ENCODE measurements at regions not wholly inside any gene's neighbourhood (a gene's known extent, or its start where the extent isn't known, plus 50 kb on each side); places are given as distances from the start of the nearest gene placed in this dataset.
"Not testable (repeated sequence)": the region's sequence is repeated elsewhere in the genome, so short reads cannot be mapped to it uniquely, and the experiment has no call there.

DNA sequence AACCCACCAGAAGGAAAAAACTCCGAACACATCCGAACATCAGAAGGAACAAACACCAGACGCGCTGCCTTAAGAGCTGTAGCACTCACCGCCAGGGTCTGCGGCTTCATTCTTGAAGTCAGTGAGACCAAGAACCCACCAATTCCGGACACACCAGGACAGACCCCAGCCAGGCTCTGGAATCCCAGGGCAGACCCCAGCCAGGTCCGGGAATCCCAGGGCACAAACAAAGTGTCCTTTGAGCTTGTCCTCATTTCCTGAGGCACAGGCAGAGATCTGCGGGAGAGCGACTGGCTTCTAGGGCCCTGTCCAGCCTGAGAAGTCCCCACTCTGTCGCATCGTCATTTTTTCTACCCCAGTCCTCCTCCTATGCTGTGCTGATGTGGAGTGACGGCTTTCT, 461.1 kb downstream of the ACTL7B start:
- peaks cover 4% of the 10 kb centered on the region for H3K27me3 ChIP-seq
- H3K9me3 ChIP-seq (replicated peaks in 1 of 3) = no peaks in the 10 kb centered on the region
- TF ChIP-seq, protein P1, sequence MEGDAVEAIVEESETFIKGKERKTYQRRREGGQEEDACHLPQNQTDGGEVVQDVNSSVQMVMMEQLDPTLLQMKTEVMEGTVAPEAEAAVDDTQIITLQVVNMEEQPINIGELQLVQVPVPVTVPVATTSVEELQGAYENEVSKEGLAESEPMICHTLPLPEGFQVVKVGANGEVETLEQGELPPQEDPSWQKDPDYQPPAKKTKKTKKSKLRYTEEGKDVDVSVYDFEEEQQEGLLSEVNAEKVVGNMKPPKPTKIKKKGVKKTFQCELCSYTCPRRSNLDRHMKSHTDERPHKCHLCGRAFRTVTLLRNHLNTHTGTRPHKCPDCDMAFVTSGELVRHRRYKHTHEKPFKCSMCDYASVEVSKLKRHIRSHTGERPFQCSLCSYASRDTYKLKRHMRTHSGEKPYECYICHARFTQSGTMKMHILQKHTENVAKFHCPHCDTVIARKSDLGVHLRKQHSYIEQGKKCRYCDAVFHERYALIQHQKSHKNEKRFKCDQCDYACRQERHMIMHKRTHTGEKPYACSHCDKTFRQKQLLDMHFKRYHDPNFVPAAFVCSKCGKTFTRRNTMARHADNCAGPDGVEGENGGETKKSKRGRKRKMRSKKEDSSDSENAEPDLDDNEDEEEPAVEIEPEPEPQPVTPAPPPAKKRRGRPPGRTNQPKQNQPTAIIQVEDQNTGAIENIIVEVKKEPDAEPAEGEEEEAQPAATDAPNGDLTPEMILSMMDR (IDR thresholded peaks at IDR 0.05) = no peak
- no peak for TF ChIP-seq POLR2A (IDR thresholded peaks at IDR 0.05)
- no peaks in the 10 kb centered on the region for H3K36me3 ChIP-seq (replicated peaks in 1 of 2)
- H3K4me3 ChIP-seq = no peak overlapping the region
- no peak overlapping the region for H3K27ac ChIP-seq
- no peak for DNase-seq
- WGBS, 4 donors = 90 to 96% (median 93%) methylated on average over 12 to 13 of the region's 13 CpGs
- no peaks in the 10 kb centered on the region for H3K4me1 ChIP-seq (replicated peaks in 1 of 2)
- intact Hi-C loops (cut with DNase I) = no loop called here

DNA sequence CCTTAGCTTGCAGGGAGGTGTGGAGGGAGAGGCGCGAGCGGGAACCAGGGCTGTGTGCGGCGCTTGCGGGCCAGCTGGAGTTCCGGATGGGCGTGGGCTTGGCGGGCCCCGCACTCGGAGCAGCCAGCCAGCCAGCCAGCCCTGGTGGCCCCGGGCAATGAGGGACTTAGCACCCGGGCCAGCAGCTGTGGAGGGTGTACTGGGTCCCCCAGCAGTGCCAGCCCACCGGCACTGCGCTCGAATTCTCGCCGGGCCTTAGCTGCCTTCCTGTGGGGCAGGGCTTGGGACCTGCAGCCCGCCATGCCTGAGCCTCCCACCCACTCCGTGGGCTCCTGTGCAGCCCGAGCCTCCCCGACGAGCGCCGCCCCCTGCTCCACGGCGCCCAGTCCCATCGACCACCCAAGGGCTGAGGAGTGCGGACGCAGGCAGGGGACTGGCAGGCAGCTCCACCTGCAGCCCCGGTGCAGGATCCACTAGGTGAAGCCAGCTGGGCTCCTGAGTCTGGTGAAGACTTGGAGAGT, 462.2 kb downstream of the ACTL7B start:
- H3K36me3 ChIP-seq (replicated peaks in 1 of 2); H3K4me3 ChIP-seq; DNase-seq; H3K4me1 ChIP-seq (replicated peaks in 1 of 2); H3K27me3 ChIP-seq; H3K9me3 ChIP-seq (replicated peaks in 1 of 3); intact Hi-C loops (cut with DNase I); H3K27ac ChIP-seq: not testable (repeated sequence)
- WGBS, 4 donors = 98 to 100% (median 98%) methylated on average over 6 to 31 of the region's 31 CpGs

DNA sequence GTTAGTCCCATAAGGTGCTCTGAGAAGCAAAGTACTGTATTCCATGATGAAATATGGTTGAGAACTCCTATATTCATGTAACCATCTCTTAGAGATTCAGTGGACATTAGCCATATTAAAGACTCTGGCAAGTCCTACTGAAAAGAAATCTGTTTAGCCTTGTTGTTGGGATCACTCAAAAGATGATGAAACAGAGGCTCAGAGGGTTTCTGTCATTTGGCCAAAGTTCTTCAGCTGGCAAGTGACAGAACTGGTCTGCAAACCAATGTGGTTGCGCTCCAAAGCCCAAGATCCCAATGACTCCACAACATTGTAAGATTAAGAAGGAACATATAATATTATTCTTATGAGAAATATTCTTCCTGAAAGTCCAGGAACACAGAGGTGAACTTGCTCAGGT, 462.9 kb downstream of the ACTL7B start:
- WGBS, 4 donors = 89 to 100% (median 100%) methylated on average over 1 of the region's 1 CpG
- intact Hi-C loops (cut with DNase I) = no loop called here

DNA sequence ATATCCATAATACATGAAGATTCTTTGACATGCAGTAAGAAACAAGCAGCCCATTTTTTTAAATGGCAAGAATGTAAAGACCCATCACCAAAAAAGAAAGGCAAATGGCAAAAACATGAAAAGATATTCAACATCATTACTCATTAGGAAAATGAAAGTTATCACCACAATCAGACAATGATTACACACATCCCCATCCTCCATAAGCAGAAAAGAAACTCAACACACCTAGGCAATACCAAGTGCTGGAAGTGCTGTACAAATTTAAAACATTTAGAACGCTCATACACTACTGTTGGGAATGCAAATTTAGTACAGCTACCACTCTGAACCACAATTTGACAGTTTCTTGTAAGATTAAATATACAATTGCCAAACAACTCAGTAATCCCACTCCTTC, 466.7 kb downstream of the ACTL7B start:
- Histone ChIP-seq H3K4me1 (replicated peaks in 1 of 2) (no peaks in the 10 kb centered on the region), H3K27me3 (no peaks in the 10 kb centered on the region), H3K27ac (no peak overlapping the region), H3K4me3 (no peak overlapping the region), H3K36me3 (replicated peaks in 1 of 2) (no peaks in the 10 kb centered on the region), H3K9me3 (replicated peaks in 1 of 3) (no peaks in the 10 kb centered on the region)
- DNase-seq = no peak
- WGBS, 4 donors = 74 to 89% (median 81%) methylated on average over 1 of the region's 1 CpG
- intact Hi-C loops (cut with DNase I) = no loop called here
- TF ChIP-seq, protein P1 (IDR thresholded peaks at IDR 0.05) = no peak
- no peak for TF ChIP-seq POLR2A (IDR thresholded peaks at IDR 0.05)

More for the DNA sequence above, 462.9 kb downstream of the ACTL7B start:
- H3K4me1 ChIP-seq (replicated peaks in 1 of 2) = no peaks in the 10 kb centered on the region
- TF ChIP-seq, protein P1 (IDR thresholded peaks at IDR 0.05) = no peak
- H3K27me3 ChIP-seq = peaks cover 4% of the 10 kb centered on the region
- no peak for DNase-seq
- no peak overlapping the region for H3K27ac ChIP-seq
- no peaks in the 10 kb centered on the region for H3K9me3 ChIP-seq (replicated peaks in 1 of 3)
- no peak overlapping the region for H3K4me3 ChIP-seq
- H3K36me3 ChIP-seq (replicated peaks in 1 of 2) = no peaks in the 10 kb centered on the region

DNA sequence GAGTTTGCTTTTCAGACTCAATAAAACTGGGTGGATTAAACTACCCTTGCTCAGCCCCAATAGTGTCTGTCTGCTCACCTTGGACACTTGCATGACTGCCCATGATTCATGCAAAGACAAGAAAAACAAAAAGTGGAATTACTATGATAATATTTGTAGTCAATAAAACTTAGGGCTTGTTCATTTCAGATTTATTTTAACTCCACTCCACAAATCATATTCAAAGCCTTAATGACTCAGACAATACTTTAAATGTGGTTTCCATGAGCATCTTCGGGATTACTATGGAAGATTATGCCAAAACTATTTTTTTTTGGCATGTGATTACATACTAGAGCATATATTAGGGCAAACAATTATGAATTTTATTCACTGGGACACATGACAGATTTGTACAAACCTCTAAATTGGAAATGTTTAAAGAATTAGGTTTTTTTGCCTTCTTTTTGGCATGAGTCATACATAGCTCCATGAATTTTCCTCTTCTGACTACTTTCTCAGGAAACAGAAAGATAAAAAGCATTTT, 468.9 kb downstream of the ACTL7B start:
- no peak overlapping the region for H3K4me3 ChIP-seq
- no peaks in the 10 kb centered on the region for H3K9me3 ChIP-seq (replicated peaks in 1 of 3)
- intact Hi-C loops (cut with DNase I) = no loop called here
- DNase-seq = no peak
- no peak for TF ChIP-seq POLR2A (IDR thresholded peaks at IDR 0.05)
- TF ChIP-seq, protein P1 (IDR thresholded peaks at IDR 0.05) = no peak
- WGBS, 4 donors = 31 to 47% (median 39%) methylated on average over 1 of the region's 1 CpG
- H3K27ac ChIP-seq = no peak overlapping the region
- no peaks in the 10 kb centered on the region for H3K4me1 ChIP-seq (replicated peaks in 1 of 2)
- no peaks in the 10 kb centered on the region for H3K27me3 ChIP-seq
- no peaks in the 10 kb centered on the region for H3K36me3 ChIP-seq (replicated peaks in 1 of 2)

Measured in adrenal gland (tissue), 9 donors.